Upper lobe of left lung (tissue), 4 donors: ENCODE measurements at regions not wholly inside any gene's neighbourhood (a gene's known extent, or its start where the extent isn't known, plus 50 kb on each side); places are given as distances from the start of the nearest gene placed in this dataset.

ENCODE experiments used
- EP300 ChIP-seq, 4 donors: sonication (generic); formaldehyde crosslinking; IDR thresholded peaks; one replicate each; pipeline ENCODE4 v1.5.1; 2017; ENCODE audit warnings: antibody characterized with exemption in 4 of 4, control low read depth in 2 of 4
- POLR2A ChIP-seq, 4 donors: fragments of 450-650 bp; IDR thresholded peaks; one replicate each; pipeline ENCODE4 v1.5.1; 2016 to 2017; ENCODE audit warnings: antibody characterized with exemption in 4 of 4, mild to moderate bottlenecking in 2 of 4

DNA sequence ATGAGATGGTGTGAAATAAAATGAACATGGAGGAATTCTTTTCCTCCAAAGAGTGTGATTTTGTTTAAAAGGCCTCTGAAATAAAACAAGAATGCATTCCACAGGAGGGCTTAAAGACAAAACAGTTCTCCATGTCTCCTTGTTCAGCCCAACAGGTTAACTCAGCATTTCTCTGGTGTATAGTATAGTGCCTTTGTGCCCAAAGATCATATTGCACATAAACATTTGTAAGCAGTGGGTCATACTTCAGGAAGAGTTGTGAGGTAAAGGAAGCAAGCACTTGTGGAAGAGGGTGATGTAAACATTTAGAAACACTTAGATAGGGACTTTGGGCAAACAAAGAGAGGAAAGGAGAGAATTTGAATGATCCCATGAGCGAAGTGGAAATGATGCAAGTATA lies 433.9 kb downstream of the SIPA1L2 start:
- TF ChIP-seq POLR2A (IDR thresholded peaks at IDR 0.05) (no peak), EP300 (IDR thresholded peaks at IDR 0.05) (no peak)
